GM12878 (cell line): ENCODE measurements at regions not wholly inside any gene's neighbourhood (a gene's known extent, or its start where the extent isn't known, plus 50 kb on each side); places are given as distances from the start of the nearest gene placed in this dataset.

Experiments used
- ATAC-seq: fragments of 200-7000 bp; cut with Tn5 transposase; 3 replicates; pipeline ENCODE4 v1.9.1; 2020; ENCODE audit warnings: mild to moderate bottlenecking, moderate library complexity
- BruUV-seq: library from RNA; stranded (reverse); fragments of 400-500 nt; replicated peaks from 2 replicates; lab custom pipeline; 2021; lab: Mats Ljungman, UMichigan
- CTCF ChIA-PET: fragments of 300-600 bp; sonication (Branson Sonifier 250); formaldehyde crosslinking; extraction: SDS; loops from one replicate; lab custom pipeline; 2021; ENCODE audit warnings: inconsistent platforms; lab: Yijun Ruan, JAX
- POLR2A ChIA-PET: fragments of 350-600 bp; formaldehyde crosslinking; extraction: SDS; loops from one replicate; lab custom pipeline; 2021; ENCODE audit warnings: inconsistent platforms; lab: Charles Lee
- RAD21 ChIA-PET: fragments of 300-600 bp; sonication (Branson Sonifier 250); formaldehyde crosslinking; loops from one replicate; lab custom pipeline; 2023; ENCODE audit warnings: antibody characterized with exemption; ENCODE audit not compliant: unreplicated experiment; lab: Charles Lee
- SMC1A ChIA-PET: fragments of 300-600 bp; sonication (Branson Sonifier 250); formaldehyde crosslinking; loops from one replicate; lab custom pipeline; 2023; ENCODE audit not compliant: unreplicated experiment, uncharacterized antibody; lab: Charles Lee
- DNase-seq: peaks from one replicate; pipeline ENCODE4 v3.0.0-alpha.2; 2011; ENCODE audit warnings: low read depth, low spot score
- FAIRE-seq: peaks from 3 replicates; lab custom pipeline; 2011; peaks lifted over from hg19 to GRCh38; lab: Jason Lieb, UNC
- H2AFZ ChIP-seq: 2 replicates; pipeline ENCODE4 v1.6.0; 2011; ENCODE audit warnings: low read depth, low read length, control low read depth; ENCODE audit not compliant: control insufficient read depth
- H3K27ac ChIP-seq: 2 replicates; pipeline ENCODE4 v1.5.1; 2011; ENCODE audit warnings: control low read depth; ENCODE audit not compliant: control insufficient read depth, insufficient read depth
- H3K27me3 ChIP-seq, 2 experiments: replicated peaks in 1 of 2; 2 replicates each; pipeline versions ENCODE4 v1.6.0 to v1.6.1; 2011; ENCODE audit warnings: low read length in 1 of 2; ENCODE audit not compliant: control insufficient read depth in 2 of 2, insufficient read depth in 2 of 2
- H3K36me3 ChIP-seq, 2 experiments: 2 replicates each; pipeline ENCODE4 v1.5.1; 2011; ENCODE audit warnings: low read length in 1 of 2; ENCODE audit not compliant: control insufficient read depth in 2 of 2, insufficient read depth in 2 of 2
- H3K4me1 ChIP-seq: 2 replicates; pipeline ENCODE4 v1.6.1; 2011; ENCODE audit warnings: mild to moderate bottlenecking, low read length, moderate library complexity, mixed read lengths; ENCODE audit not compliant: control insufficient read depth, insufficient read depth
- H3K4me2 ChIP-seq: 2 replicates; pipeline ENCODE4 v1.6.0; 2011; ENCODE audit warnings: control low read depth; ENCODE audit not compliant: control insufficient read depth, insufficient read depth
- H3K4me3 ChIP-seq: fragments of 200-600 bp; sonication (generic); 2 replicates; pipeline ENCODE4 v1.5.1; 2016
- H3K79me2 ChIP-seq: 2 replicates; pipeline ENCODE4 v1.6.0; 2011; ENCODE audit warnings: low read length; ENCODE audit not compliant: control insufficient read depth, insufficient read depth
- H3K9ac ChIP-seq: 2 replicates; pipeline ENCODE4 v1.8.0; 2011; ENCODE audit warnings: low read length, control low read depth, mixed read lengths; ENCODE audit not compliant: control insufficient read depth, insufficient read depth
- H3K9me3 ChIP-seq: replicated peaks from 3 replicates; pipeline ENCODE4 v1.5.1; 2011; ENCODE audit warnings: mild to moderate bottlenecking, low read length; ENCODE audit not compliant: control insufficient read depth, insufficient read depth
- H4K20me1 ChIP-seq: 2 replicates; pipeline ENCODE4 v1.6.0; 2011; ENCODE audit not compliant: control insufficient read depth, insufficient read depth
- BACH1 ChIP-seq: fragments of 450-650 bp; IDR thresholded peaks from 2 replicates; pipeline ENCODE4 v1.6.1; 2017; ENCODE audit warnings: mild to moderate bottlenecking, borderline replicate concordance
- CEBPZ ChIP-seq: fragments of 150-350 bp; IDR thresholded peaks from 2 replicates; pipeline ENCODE4 v1.6.1; 2016; ENCODE audit warnings: low read depth, low read length
- FOXK2 ChIP-seq: fragments of 450-650 bp; IDR thresholded peaks from 2 replicates; pipeline ENCODE4 v1.6.1; 2017; ENCODE audit warnings: mild to moderate bottlenecking, moderate library complexity
- IKZF2 ChIP-seq, 2 experiments: fragments of 450-650 bp; IDR thresholded peaks; 2 replicates each; pipeline ENCODE4 v1.6.1; 2017; ENCODE audit warnings: mild to moderate bottlenecking in 2 of 2, moderate library complexity in 2 of 2
- IRF4 ChIP-seq: IDR thresholded peaks from 2 replicates; pipeline ENCODE4 v1.6.1; 2011; ENCODE audit warnings: low read depth, low read length
- MEF2A ChIP-seq: IDR thresholded peaks from 2 replicates; pipeline ENCODE4 v1.6.1; 2011; ENCODE audit warnings: low read depth, mild to moderate bottlenecking, low read length, moderate library complexity; ENCODE audit not compliant: insufficient read depth
- MEF2B ChIP-seq: fragments of 450-650 bp; IDR thresholded peaks from 2 replicates; pipeline ENCODE4 v1.6.1; 2018; ENCODE audit warnings: mild to moderate bottlenecking, moderate library complexity; ENCODE audit not compliant: partially characterized antibody, poor library complexity, severe bottlenecking
- NFYA ChIP-seq: IDR thresholded peaks from 2 replicates; pipeline ENCODE4 v1.6.1; 2011; ENCODE audit warnings: low read depth, mild to moderate bottlenecking, low read length, improper control_type of control experiment, borderline replicate concordance
- ZBTB33 ChIP-seq: fragments of 450-650 bp; IDR thresholded peaks from 2 replicates; pipeline ENCODE4 v1.6.1; 2017; ENCODE audit warnings: mild to moderate bottlenecking
- WGBS: methylation state at CpG from one replicate; pipeline ENCODE4 v1.1.6; 2016; ENCODE audit warnings: low lambda C conversion rate; ENCODE audit not compliant: insufficient replicate concordance, insufficient coverage; ENCODE audit errors: missing lambda C conversion rate; 5-methylcytosine and 5-hydroxymethylcytosine counted together
- in situ Hi-C: fragments of 300-500 bp; cut with MboI; formaldehyde crosslinking; loops from 9 replicates; pipeline ENCODE4 v1.14.3; 2018; ENCODE audit warnings: mixed read lengths
- intact Hi-C: fragments of 100-400 bp; cut with micrococcal nuclease; formaldehyde crosslinking; loops from one replicate; pipeline ENCODE4 v1.14.2; 2022; ENCODE audit not compliant: unreplicated experiment

GRCh38 chr12:92002195-92002649 is 143.4 kb downstream of the BTG1 start:
- ChIA-PET RAD21 (no interaction called here), POLR2A (interaction anchor here (1.3 kb wide), 1 partner anchor 10 kb away, joined by 3 read pairs; no protein-coding TSS in a partner anchor), SMC1A (interaction anchor here (1.2 to 1.3 kb wide), 2 partner anchors 41 to 407 kb away, joined by 3 to 4 read pairs; no protein-coding TSS in a partner anchor), CTCF (no interaction called here)
- Histone ChIP-seq H3K9me3 (peaks cover 3% of the 10 kb centered on the region), H2AFZ (no peak overlapping the region), H3K9ac (no peak overlapping the region), H3K27me3 (no peaks in the 10 kb centered on the region), H4K20me1 (no peaks in the 10 kb centered on the region), H3K4me2 (no peak overlapping the region), H3K79me2 (no peaks in the 10 kb centered on the region), H3K4me3 (no peak overlapping the region), H3K4me1 (no peaks in the 10 kb centered on the region), H3K36me3 (no peaks in the 10 kb centered on the region), H3K27ac (no peak overlapping the region)
- 100% methylated on average over 1 of the region's 1 CpG for WGBS
- DNase-seq (no peak), ATAC-seq (no peak), FAIRE-seq (no peak)
- BruUV-seq = no TSS peak
- in situ Hi-C loops (no loop called here), intact Hi-C loops (no loop called here)
- no peak for TF ChIP-seq NFYA
- no peak for TF ChIP-seq FOXK2
- no peak for TF ChIP-seq MEF2A
- no peak for TF ChIP-seq IRF4

GRCh38 chr12:92000597-92000996 is 145.0 kb downstream of the BTG1 start:
- peak; percentile 61 for ATAC-seq
- H3K9ac ChIP-seq = no peak overlapping the region
- H3K4me3 ChIP-seq = no peak overlapping the region
- SMC1A ChIA-PET = interaction anchor here (1.1 to 3.1 kb wide), 7 partner anchors 8 to 32 kb away, joined by 3 to 13 read pairs (median 4); no protein-coding TSS in a partner anchor
- in situ Hi-C loops (no loop called here), intact Hi-C loops (no loop called here)
- no peaks in the 10 kb centered on the region for H3K79me2 ChIP-seq
- DNase-seq = no peak
- H2AFZ ChIP-seq = no peak overlapping the region
- H3K27ac ChIP-seq = no peak overlapping the region
- CTCF ChIA-PET = interaction anchor here (1.5 kb wide), 1 partner anchor 9 kb away, joined by 6 read pairs; no protein-coding TSS in a partner anchor
- FAIRE-seq = no peak
- WGBS = 47% methylated on average over 2 of the region's 2 CpGs
- RAD21 ChIA-PET = interaction anchor here (1.1 to 1.5 kb wide), 2 partner anchors 8 to 9 kb away, joined by 3 to 5 read pairs; no protein-coding TSS in a partner anchor
- H3K4me2 ChIP-seq = no peak overlapping the region
- H3K4me1 ChIP-seq = no peaks in the 10 kb centered on the region
- POLR2A ChIA-PET = interaction anchor here (0.5 to 0.6 kb wide), 2 partner anchors 84 to 921 kb away, joined by 4 to 7 read pairs; no protein-coding TSS in a partner anchor
- no peaks in the 10 kb centered on the region for H3K27me3 ChIP-seq
- no peaks in the 10 kb centered on the region for H4K20me1 ChIP-seq
- no TSS peak for BruUV-seq
- H3K9me3 ChIP-seq = peaks cover 3% of the 10 kb centered on the region
- no peaks in the 10 kb centered on the region for H3K36me3 ChIP-seq
- TF ChIP-seq ZBTB33 (no peak), BACH1 (no peak), CEBPZ (no peak), IKZF2 (IDR thresholded peaks at IDR 0.05) (0 out of 4 replicates have a peak, but pooled peaks of 1 of the 2 experiments have one; percentile 32), MEF2B (peak; percentile 61)
